Left ventricle myocardium superior (tissue), 1 donor: ENCODE measurements at regions not wholly inside any gene's neighbourhood (a gene's known extent, or its start where the extent isn't known, plus 50 kb on each side); places are given as distances from the start of the nearest gene placed in this dataset.

ENCODE experiments used
- ATAC-seq: fragments of 200-7000 bp; cut with Tn5 transposase; one replicate; pipeline ENCODE4 v1.9.1; 2020; ENCODE audit warnings: mild to moderate bottlenecking, moderate library complexity
- DNase-seq: peaks from one replicate; pipeline ENCODE4 v3.0.0-alpha.2; 2020
- intact Hi-C: fragments of 100-400 bp; cut with micrococcal nuclease; formaldehyde crosslinking; loops from one replicate; pipeline ENCODE4 v1.11.0; 2022
- donor health status: DM: no; HTN: yes; CAD: no; lungs with severe emphysema.

DNA sequence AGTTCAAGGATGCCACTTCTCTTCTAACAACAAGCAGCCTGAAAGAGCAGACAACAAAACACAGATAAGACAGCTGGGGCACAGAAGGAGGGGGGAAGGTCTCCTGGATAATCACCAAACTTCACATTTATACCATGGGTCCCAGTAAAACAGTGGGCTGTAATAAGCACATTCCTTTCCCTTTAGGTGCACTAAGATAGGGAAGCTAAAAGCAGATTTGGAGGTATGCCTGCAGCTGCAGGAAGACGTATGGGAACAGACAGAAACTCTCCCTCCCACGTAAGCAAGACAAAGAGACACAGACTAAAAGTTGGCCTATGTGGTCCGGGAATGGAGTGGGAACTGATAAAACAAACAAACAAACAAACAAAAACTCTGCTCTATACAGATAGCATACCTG is 612.1 kb downstream of the MRPL39 start:
- no peak for ATAC-seq
- DNase-seq: no peak
- intact Hi-C loops: no loop called here

DNA sequence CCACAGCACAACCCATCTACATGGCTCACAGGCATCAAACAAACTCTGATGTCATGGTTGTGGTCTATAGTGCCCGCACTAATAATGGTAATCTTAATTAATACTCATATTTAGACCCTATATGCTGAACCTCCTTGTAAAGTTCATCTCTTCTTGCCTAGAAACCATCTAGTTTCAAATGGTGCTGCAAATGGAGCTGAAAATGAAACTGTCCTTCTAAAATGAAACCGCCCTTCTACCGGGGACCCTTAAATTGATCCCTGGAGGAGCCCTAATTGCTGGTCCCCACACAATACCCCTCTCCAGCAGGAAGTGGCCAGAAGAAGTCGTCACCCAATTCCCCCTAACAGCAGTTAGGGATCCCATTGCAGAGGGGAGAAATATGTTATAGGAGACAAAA is 612.6 kb downstream of the MRPL39 start:
- intact Hi-C loops: no loop called here
- no peak for DNase-seq
- no peak for ATAC-seq

DNA sequence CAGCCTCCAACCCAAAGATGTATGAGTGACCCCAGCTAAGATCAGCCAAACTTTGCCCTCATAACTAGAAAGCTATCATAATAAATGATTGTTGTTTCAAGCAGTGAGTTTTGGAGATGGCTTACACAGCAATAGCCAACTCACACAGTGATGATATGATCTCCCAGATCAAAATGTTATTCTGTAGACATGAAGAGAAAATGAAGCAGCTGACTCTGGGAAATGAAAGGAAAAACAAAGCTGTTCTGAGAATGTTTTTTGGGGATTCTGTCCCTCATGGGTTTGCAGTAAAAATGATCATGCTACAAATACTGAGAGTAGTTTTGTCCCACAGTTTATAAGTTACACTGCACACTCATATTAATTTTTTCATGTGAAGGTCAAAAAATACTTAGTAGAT is 617.8 kb downstream of the MRPL39 start:
- no peak for DNase-seq
- no peak for ATAC-seq
- intact Hi-C loops: no loop called here

DNA sequence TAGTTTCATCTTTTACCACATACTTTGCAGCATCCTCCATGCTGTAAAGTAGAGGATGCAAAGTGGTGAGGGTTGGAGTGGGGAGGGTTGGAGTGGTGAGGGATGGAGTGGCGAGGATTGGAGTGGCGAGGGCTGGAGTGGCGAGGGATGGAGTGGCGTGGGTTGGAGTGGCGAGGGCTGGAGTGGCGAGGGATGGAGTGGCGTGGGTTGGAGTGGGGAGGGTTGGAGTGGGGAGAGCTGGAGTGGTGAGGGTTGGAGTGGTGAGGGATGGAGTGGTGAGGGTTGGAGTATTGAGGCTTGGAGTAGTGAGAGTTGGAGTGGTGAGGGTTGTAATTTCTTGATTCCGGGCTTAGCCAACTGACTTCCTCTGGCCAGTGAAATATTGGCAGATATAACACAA is 618.3 kb downstream of the MRPL39 start:
- DNase-seq: no peak
- intact Hi-C loops: no loop called here
- no peak for ATAC-seq

DNA sequence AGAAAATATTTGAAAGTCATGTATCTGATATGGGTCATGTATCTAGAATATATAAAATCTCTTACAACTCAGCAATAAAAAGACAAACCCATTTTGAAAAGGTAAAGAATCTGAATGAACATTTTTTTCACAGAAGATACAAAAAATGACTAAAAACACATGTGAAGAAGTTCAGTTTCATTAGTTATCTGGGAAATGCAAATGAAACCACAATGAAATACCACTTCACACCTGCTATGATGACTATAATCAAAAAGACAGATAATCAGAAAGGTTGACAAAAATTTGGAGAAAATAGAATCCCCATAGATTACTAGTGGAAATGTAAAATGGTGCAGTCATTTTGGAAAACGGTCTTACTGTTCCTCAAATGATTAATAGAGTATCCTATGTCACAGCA is 631.0 kb downstream of the MRPL39 start:
- intact Hi-C loops: no loop called here
- no peak for ATAC-seq

DNA sequence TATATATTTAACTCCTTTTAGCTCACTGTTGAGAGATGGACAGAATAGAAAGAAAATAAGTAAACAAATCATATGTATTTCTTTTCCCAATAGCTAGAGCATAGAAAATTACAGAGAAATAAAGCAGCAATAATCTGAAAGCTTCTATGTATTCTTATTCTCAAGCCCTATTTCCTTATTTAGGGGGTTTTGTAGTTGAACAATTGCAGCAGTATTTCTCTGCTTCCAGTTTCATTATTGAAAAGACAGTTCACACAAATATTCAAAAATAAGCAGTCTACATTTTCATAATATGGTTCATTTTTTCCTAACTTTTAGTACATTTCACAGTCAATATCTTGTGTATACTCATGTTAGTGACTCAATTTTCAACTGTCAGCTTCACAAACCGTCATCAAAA is 638.2 kb downstream of the MRPL39 start:
- DNase-seq (no peak), ATAC-seq (no peak)
- intact Hi-C loops: no loop called here

More for the DNA sequence above, 631.0 kb downstream of the MRPL39 start:
- no peak for DNase-seq

DNA sequence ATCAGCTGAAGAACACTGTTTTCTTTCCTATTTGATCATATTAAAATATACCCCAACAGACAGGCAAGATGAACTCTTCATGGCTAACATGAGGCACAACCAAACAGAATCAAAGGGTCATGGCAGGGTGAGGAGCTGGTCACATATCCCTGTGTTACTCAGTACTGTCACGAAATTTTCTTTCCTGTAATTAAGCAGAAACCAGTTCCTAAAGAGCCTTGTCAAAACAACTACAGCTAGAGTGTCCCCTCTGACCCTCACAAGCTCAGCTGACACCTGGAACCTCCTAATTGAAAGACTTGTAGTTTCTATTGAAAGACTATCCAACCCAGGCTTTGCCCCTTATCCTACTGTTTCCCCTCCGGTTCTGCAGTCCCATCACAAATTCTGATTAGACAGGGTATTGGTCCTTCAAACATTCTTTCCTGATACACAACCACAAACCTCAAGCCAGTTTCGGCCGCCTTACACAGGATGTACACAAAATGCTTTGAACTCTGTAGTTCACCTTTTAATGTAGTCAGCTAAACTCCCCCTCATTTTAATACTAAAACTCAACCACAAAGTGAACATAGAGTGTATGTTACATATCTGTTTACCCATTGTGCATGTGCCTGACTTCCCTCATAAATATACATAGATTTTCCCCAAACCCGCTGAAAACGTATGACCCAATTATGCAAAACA is 651.9 kb downstream of the MRPL39 start:
- intact Hi-C loops: no loop called here
- ATAC-seq (no peak), DNase-seq (no peak)

DNA sequence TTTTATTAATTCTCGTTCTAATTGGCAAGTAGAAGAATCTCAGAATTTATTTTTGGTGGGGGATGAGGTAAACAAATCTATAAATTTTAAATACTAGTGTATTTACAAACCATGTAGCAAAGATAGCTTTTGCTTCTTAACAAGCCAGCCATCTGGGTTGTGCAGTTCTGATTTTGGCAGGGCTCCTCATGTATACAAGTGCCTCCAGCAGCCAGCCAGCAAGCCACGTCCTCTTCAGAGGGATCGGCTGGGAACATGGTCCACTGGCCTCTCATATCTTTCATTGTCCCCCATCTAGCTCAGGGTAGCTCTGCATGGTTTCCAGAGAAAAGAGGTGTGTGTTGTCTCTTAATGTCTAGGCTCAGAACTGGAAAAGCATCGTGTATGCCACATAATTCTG is 659.1 kb downstream of the MRPL39 start:
- intact Hi-C loops: no loop called here
- no peak for ATAC-seq

DNA sequence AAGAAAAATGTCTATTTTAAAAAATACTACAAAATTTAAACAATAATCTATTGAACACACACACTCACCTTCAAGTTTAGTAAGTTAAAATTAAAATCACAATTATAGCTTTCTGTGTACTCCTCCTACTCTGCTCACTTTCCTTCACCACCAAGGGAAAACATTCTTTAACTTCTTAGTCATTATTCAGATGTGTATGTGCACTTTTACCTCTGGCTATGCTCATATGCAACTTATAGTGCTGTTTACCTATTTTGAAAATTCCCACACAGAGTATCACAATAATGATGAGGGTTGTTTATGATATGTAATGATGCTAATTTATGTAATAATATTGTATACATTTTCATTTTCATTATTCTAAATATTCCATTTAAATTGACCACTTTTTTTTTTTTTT is 661.4 kb downstream of the MRPL39 start:
- ATAC-seq: no peak
- intact Hi-C loops: no loop called here
- no peak for DNase-seq

More for the DNA sequence above, 659.1 kb downstream of the MRPL39 start:
- no peak for DNase-seq

DNA sequence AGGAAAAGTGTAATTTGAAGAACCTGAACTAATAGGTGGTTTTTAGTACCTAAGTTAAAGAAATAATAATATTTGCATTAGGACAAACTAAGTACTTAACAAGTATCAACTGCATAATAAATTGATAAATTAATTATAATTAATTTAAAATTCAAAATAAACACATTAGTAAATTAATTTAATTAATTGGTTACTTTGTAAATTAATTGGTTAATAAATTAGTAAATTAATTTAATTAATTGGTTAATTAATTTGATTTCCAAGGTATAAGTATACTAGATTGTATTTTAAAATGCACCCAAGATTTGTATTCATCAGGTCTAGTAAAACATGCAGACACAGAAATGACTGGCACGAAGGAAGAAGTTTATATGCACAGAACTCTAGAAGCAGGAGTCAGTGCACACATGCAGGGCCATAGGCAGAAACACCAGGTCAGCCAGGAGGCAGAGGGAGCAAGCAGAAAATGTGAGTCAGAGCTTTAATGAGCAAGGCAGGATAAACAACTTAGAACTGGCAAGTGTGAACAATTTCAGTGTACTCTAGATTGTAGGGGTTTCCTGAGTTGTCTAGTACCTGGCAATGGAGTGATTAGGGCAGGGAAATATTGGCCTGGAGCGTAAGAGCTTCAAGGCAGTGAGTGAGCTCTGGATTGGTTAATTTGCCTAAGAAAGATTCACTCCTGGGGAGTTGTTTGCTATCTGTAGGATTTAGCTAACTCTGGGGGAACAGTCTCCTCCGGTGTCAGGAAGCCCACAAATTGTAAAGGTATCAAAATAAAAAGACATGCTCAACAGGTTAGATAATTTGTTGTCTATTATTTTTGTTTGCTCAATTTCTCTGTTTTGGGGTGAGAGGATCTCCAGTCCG is 665.7 kb downstream of the MRPL39 start:
- DNase-seq (no peak), ATAC-seq (no peak)
- intact Hi-C loops: no loop called here

DNA sequence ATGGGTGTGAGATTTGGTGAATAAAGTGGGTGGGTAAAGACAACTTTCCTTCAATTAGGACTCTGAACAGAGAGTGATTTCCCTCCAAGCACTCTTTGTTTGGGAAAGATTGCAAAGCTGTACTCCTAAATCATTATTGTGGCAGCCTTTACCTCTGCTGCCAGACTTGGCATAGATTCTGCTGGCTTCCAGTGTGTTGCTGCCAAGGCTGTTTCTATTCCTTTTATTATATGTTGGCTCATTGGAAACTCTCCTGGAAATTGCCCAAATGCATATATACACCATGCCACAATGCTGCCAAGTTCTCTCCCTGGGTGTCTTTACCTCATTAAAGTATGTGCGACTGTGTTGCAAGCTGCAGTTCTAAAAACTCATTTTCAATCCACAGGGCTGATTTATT is 668.0 kb downstream of the MRPL39 start:
- intact Hi-C loops: no loop called here
- ATAC-seq (no peak), DNase-seq (no peak)

DNA sequence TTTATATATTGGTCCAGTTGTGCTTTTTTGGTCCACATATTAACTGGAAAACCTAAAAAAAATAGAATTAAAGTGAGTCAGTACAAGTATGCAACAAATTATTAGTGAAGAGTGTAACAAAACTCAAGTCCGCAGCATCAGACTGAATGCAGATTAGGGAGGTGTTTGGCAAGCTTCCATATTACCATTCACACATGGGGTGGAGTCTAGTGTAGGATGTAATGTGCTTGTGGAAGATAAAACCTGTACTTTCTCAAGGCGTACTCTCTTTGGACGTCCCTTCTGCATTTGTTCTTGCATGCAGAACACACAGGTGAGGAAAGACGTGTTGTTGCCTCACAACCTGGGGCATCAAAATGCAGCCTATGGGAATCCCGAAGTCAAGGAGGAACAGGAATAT is 668.7 kb downstream of the MRPL39 start:
- intact Hi-C loops: no loop called here
- no peak for ATAC-seq
- no peak for DNase-seq

DNA sequence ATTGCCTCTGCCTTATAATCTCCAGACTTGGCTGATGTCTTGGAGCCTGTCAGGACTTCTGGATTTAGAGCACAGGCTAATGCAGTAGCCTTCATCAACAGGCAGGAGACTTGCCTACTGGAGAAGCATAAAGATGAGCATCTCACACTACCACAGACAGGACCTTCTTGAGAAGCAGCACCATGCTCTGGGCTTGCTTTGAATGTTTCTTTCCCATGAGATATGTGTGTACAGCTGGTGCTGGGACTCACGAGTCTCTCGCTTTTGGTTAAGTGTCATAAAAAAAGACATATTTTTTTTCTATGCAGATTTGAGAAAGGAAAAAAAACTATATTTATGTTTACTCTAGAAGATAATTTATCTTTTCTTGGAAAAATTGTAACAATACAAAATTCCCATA is 671.3 kb downstream of the MRPL39 start:
- ATAC-seq: no peak

DNA sequence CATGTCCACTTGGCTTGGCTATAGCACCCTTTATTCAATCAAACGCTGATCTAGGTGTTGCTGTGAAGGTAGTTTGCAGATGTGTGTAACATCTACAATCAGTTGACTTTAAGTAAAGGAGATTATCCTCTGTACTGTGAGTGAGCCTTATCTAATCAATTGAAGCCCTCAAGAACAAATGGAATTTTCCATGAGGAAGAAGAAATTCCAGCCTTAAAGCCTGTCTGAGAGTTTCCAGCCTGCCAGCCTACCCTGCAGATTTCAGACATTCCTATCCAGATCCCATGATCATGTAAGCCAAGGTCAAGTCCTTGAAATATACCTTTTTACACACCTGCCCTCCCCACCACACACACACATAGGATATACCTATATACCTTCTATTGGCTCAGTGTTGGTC is 696.7 kb downstream of the MRPL39 start:
- no peak for DNase-seq
- ATAC-seq: no peak
- intact Hi-C loops: no loop called here

More for the DNA sequence above, 671.3 kb downstream of the MRPL39 start:
- intact Hi-C loops: no loop called here
- no peak for DNase-seq

DNA sequence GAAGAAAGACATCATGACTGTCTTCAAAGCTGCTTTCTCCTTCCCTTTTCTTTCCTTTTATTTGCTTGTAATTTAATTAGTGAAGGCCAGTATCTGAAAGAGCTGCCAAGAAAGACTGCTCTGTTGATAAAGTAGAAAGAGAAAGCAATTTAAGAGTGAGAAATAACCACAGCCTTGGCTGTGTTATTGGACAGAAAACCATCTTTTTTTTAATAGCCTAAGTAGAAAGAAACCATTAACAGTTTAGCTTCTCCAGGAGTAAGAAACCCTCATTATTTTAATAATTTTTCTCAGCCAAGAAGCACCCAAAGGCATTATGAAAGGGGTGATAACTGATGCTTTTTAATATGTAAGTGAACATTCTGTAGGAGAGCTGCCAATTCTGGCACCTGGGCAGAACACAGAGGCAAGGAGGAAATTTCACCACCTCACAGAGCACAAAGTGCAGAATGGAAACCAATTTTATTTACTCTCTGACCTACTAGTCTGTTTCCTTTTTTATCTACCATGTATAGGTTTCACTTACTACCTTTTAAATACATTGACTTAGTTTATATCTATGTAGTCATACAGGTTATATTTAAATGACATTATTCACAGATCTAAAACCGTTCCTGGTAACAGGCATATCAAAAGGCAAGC is 703.2 kb downstream of the MRPL39 start:
- DNase-seq: no peak
- no peak for ATAC-seq
- intact Hi-C loops: no loop called here

DNA sequence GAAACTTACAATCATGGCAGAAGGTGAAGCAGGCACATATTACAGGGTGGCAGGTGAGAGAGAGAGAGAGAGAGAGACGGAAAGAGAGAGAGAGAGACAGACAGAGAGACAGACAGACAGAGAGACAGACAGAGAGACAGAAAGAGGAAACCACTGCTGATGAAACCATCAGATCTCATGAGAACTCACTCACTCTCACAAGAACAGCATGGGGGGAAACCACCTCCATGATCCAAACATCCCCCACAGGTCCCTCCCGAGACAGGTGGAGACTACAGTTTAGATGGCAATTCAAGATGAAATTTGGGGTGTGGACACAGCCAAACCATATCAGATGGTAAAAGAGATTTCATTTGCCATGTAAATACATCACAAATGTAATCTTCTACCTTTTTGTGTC is 708.1 kb downstream of the MRPL39 start:
- intact Hi-C loops: no loop called here
- no peak for DNase-seq
- no peak for ATAC-seq

DNA sequence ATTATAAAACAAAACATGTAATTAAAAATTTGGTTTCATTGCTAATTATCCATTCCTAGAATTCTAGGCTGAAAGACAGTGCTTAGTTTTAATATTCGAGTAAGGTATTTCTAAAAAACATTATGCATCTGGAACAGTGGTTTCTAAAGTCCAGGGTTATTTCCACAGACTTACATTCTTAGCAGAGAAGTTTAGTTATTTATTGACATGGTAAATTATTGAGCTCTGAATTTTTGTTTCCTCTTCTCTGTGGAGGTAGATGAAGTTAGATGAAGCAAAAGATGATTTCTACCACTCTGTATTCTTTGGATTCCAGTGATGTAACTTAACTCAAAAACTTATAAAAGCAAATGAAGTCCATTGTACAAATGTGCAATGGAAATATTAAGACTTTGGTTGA is 709.4 kb downstream of the MRPL39 start:
- no peak for DNase-seq
- no peak for ATAC-seq
- intact Hi-C loops: no loop called here

DNA sequence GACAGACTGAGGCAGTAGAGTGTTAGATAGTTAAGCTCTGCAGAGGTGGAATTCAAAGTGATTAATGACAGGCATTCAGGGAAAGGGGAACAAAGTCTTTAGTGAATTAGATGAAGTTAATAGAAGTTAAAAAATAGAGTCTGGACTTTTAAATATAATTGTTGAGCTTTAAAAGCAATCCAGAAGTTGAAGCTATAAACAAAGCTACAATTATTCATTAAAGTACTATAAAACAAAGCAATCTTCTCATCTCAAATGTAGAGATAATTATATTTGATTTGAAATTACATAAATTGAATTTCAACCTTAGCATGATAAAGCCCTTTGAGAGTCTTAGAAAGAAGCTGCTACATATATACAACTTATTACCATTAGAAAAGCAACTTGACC is 710.6 kb downstream of the MRPL39 start:
- intact Hi-C loops: no loop called here

DNA sequence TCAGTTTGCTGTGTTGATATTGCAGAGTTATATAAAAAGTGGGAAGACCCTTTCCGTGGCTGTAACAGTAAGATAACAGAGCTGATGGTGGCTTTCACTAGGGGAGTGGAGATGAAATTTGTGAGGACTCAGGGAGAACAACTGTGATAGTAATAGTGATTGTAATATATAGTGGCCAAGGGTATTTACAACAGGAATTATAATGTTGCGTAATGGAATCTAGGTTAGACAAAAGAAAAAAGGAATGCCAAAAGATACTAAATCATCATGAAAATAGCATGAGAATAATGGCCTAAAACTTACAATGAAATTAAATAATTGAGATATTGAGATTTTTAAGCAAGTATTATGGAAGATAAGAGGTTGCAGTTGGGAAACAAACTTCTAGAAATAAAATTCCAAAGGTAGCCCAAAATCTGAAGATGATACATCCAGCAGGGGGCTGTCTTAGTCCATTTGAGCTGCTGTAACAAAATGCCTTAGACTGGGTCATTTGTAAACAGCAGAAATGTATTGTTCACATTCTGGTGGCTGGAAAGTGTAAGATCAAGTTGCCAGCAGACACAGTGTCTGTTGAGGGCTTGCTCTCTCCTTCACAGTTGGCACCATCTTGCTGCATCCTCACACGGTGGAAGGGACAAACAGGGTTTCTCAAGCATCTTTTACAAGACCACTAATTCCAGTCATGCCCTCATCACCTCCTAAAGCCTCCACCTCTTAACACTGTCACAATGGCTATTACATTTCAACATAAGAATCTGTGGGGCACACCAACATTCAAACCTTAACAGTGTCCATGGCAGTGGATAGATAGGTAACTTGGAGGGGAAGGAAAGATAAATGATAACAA is 711.2 kb downstream of the MRPL39 start:
- DNase-seq (no peak), ATAC-seq (no peak)
- intact Hi-C loops: no loop called here

More for the DNA sequence above, 710.6 kb downstream of the MRPL39 start:
- ATAC-seq (no peak), DNase-seq (no peak)

DNA sequence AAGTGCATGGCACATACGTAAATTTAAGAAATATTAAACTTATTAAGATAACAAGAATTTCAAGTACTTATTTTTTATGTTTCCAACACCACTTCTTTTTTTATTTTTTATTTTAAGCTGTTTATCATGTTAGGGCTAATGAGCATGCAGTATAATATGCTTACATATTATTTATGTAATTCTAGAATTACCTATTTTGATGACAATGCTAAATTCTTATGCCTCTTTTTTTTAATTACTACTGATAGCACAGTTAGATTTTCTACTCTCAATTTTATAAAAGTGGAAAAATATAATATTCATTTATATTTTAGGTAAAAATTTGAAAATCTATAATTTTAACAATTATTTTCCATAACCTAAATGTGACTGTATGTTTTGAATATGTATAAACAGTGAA is 713.0 kb downstream of the MRPL39 start:
- intact Hi-C loops: no loop called here
- no peak for DNase-seq
- ATAC-seq: no peak
